GM12892 (cell line): ENCODE measurements at regions not wholly inside any gene's neighbourhood (a gene's known extent, or its start where the extent isn't known, plus 50 kb on each side); places are given as distances from the start of the nearest gene placed in this dataset.
"Not testable (repeated sequence)": the region's sequence is repeated elsewhere in the genome, so short reads cannot be mapped to it uniquely, and the experiment has no call there.

Experiments used
- POLR2A ChIP-seq: IDR thresholded peaks from 2 replicates; pipeline ENCODE4 v1.6.1; 2011; ENCODE audit warnings: low read depth, low read length, control low read depth
- POLR2AphosphoS5 ChIP-seq: IDR thresholded peaks from 2 replicates; pipeline ENCODE4 v1.6.1; 2011; ENCODE audit warnings: low read depth, low read length, control low read depth

DNA sequence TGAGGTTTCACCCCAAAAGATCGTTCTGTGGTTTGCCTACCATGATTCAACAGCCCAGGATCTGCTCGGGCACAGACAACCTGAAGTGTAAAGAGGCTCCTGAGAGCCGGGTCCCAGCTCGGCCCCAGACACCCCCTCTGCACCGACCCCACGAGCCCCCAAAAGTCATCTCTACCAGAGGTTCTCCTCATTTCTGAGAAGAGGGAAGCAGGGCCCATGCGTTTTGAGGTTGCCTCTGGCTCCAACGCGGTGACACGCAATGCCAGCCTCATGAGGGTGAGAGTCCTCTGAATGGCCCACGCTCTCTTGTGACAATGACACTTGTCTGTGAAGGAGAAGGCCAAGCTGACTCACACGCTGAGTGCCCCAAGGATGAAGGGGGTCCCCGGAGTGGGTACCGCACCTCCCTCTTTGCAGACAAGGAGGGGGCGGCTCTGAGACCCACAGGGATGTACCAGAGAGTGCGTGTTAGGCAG is 153.0 kb upstream of the TPTE start:
- not testable (repeated sequence) for TF ChIP-seq POLR2A, POLR2AphosphoS5
